HEK293 (cell line): ENCODE measurements at regions not wholly inside any gene's neighbourhood (a gene's known extent, or its start where the extent isn't known, plus 50 kb on each side); places are given as distances from the start of the nearest gene placed in this dataset.

Source experiments
- CTCF ChIA-PET: fragments of 350-600 bp; formaldehyde crosslinking; extraction: SDS; loops from one replicate; lab custom pipeline; 2021; ENCODE audit warnings: antibody characterized with exemption; lab: Yijun Ruan, JAX
- POLR2A ChIA-PET: fragments of 300-600 bp; formaldehyde crosslinking; extraction: SDS; loops from one replicate; lab custom pipeline; 2020; ENCODE audit warnings: antibody characterized with exemption, inconsistent platforms; lab: Yijun Ruan, JAX
- H3K27ac ChIP-seq: fragments of 200-500 bp; sonication (Bioruptor generic); 2 replicates; pipeline ENCODE4 v1.5.1; 2014; ENCODE audit warnings: low read depth, low read length, control low read depth, inconsistent platforms; ENCODE audit errors: extremely low read depth
- H3K36me3 ChIP-seq, 2 experiments: fragments of 200-500 bp in 1 of 2; sonication (Bioruptor generic) in 1 of 2; 1 replicate in 1 of 2; 2 replicates in 1 of 2; pipeline ENCODE4 v1.5.1; 2014 to 2017; ENCODE audit warnings: inconsistent platforms in 2 of 2, low read length in 2 of 2; ENCODE audit not compliant: control insufficient read depth in 2 of 2, insufficient read depth in 1 of 2
- H3K4me1 ChIP-seq: fragments of 200-500 bp; sonication (Bioruptor generic); 2 replicates; pipeline ENCODE4 v1.5.1; 2014; ENCODE audit warnings: mild to moderate bottlenecking, low read length, inconsistent platforms; ENCODE audit not compliant: control insufficient read depth, insufficient read depth
- H3K4me3 ChIP-seq: 2 replicates; pipeline ENCODE4 v1.5.1; 2011; ENCODE audit warnings: low read depth, mild to moderate bottlenecking, control low read depth, low read length, moderate library complexity
- H3K9me3 ChIP-seq: fragments of 200-500 bp; sonication (Bioruptor generic); 2 replicates; pipeline ENCODE4 v1.5.1; 2014; ENCODE audit warnings: low read depth, low read length, inconsistent platforms; ENCODE audit not compliant: control insufficient read depth, insufficient read depth
- AEBP2 ChIP-seq: fragments of 450-650 bp; formaldehyde crosslinking; IDR thresholded peaks from 2 replicates; pipeline ENCODE4 v1.5.1; 2016; ENCODE audit warnings: missing biosample characterization, missing genetic modification characterization, borderline replicate concordance
- HIC1 ChIP-seq: fragments of 450-650 bp; formaldehyde crosslinking; IDR thresholded peaks from 2 replicates; pipeline ENCODE4 v1.5.1; 2016; ENCODE audit warnings: missing biosample characterization, missing genetic modification characterization
- YY1 ChIP-seq: fragments of 450-650 bp; formaldehyde crosslinking; IDR thresholded peaks from 2 replicates; pipeline ENCODE4 v1.5.1; 2018; ENCODE audit warnings: missing biosample characterization, missing genetic modification characterization
- ZBTB7A ChIP-seq: fragments of 450-650 bp; formaldehyde crosslinking; IDR thresholded peaks from 2 replicates; pipeline ENCODE4 v1.5.1; 2016; ENCODE audit warnings: low read depth, missing biosample characterization, missing genetic modification characterization
- ZNF10 ChIP-seq: fragments of 450-650 bp; formaldehyde crosslinking; IDR thresholded peaks from 2 replicates; pipeline ENCODE4 v1.5.1; 2017; ENCODE audit warnings: missing biosample characterization, missing genetic modification characterization
- ZNF140 ChIP-seq: fragments of 450-650 bp; formaldehyde crosslinking; IDR thresholded peaks from 2 replicates; pipeline ENCODE4 v1.5.1; 2016; ENCODE audit warnings: missing biosample characterization, missing genetic modification characterization
- ZNF529 ChIP-seq: fragments of 450-650 bp; formaldehyde crosslinking; IDR thresholded peaks from 2 replicates; pipeline ENCODE4 v1.5.1; 2017; ENCODE audit warnings: missing genetic modification characterization, missing biosample characterization; ENCODE audit not compliant: insufficient replicate concordance
- ZNF600 ChIP-seq: fragments of 450-650 bp; formaldehyde crosslinking; IDR thresholded peaks from 2 replicates; pipeline ENCODE4 v1.5.1; 2016; ENCODE audit warnings: missing biosample characterization, missing genetic modification characterization
- ZNF664 ChIP-seq: fragments of 450-650 bp; formaldehyde crosslinking; IDR thresholded peaks from 2 replicates; pipeline ENCODE4 v1.5.1; 2016; ENCODE audit warnings: missing biosample characterization, missing genetic modification characterization
- ZNF830 ChIP-seq: fragments of 450-650 bp; IDR thresholded peaks from 2 replicates; pipeline ENCODE4 v1.5.0; 2018; ENCODE audit warnings: missing biosample characterization, missing genetic modification characterization, low read depth, mild to moderate bottlenecking, moderate library complexity
- ZSCAN30 ChIP-seq: fragments of 450-650 bp; IDR thresholded peaks from 2 replicates; pipeline ENCODE4 v1.5.1; 2018; ENCODE audit warnings: missing biosample characterization, mild to moderate bottlenecking, missing genetic modification characterization, moderate library complexity
- TF ChIP-seq, protein P1 (sequence below): fragments of 450-650 bp; formaldehyde crosslinking; IDR thresholded peaks from 2 replicates; pipeline ENCODE4 v1.5.1; 2016; ENCODE audit warnings: missing biosample characterization, missing genetic modification characterization, low read depth

- Histone ChIP-seq H3K36me3 (no peaks in the 10 kb centered on the region), H3K27ac (no peak overlapping the region), H3K9me3 (no peaks in the 10 kb centered on the region), H3K4me1 (no peaks in the 10 kb centered on the region), H3K4me3 (no peak overlapping the region)
- POLR2A ChIA-PET, result no interaction called here
- no peak for TF ChIP-seq HIC1 (tag by site-specific recombination)
- TF ChIP-seq ZNF529 (tag by site-specific recombination), result no peak
- TF ChIP-seq ZNF600 (tag by site-specific recombination), result no peak
- no peak for TF ChIP-seq ZSCAN30
- no peak for TF ChIP-seq ZNF664 (tag by site-specific recombination)
- no peak for TF ChIP-seq AEBP2
- no peak for TF ChIP-seq ZNF140
- TF ChIP-seq, protein P1, sequence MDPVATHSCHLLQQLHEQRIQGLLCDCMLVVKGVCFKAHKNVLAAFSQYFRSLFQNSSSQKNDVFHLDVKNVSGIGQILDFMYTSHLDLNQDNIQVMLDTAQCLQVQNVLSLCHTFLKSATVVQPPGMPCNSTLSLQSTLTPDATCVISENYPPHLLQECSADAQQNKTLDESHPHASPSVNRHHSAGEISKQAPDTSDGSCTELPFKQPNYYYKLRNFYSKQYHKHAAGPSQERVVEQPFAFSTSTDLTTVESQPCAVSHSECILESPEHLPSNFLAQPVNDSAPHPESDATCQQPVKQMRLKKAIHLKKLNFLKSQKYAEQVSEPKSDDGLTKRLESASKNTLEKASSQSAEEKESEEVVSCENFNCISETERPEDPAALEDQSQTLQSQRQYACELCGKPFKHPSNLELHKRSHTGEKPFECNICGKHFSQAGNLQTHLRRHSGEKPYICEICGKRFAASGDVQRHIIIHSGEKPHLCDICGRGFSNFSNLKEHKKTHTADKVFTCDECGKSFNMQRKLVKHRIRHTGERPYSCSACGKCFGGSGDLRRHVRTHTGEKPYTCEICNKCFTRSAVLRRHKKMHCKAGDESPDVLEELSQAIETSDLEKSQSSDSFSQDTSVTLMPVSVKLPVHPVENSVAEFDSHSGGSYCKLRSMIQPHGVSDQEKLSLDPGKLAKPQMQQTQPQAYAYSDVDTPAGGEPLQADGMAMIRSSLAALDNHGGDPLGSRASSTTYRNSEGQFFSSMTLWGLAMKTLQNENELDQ, result no peak
- no peak for TF ChIP-seq ZBTB7A (tag by site-specific recombination)
- no peak for TF ChIP-seq ZNF830
- CTCF ChIA-PET, result interaction anchor here (1.0 to 1.4 kb wide), 2 partner anchors 8 to 523 kb away, joined by 3 to 4 read pairs; no protein-coding TSS in a partner anchor
Measured at GRCh38 chr6:169993861-169994481, 242.5 kb downstream of the ERMARD start.

DNA sequence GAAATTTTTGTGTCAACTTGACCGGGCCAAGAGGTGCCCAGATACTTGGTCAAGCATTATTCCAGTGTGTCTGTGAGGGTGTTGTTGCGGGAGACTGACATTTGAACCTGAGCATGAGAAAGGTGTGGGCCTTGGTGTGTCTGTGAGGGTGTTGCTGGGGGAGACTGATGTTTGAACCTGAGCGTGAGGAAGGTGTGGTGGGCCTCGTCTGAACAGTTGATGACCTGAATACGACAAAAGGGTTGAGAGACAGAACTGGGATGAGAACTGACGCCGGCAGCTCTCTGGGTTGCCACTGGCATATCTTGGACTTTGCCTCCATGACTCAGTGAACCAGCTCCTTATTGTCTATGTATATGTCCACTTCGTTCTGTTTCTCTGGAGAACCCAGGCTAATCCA lies 240.5 kb downstream of the ERMARD start:
- TF ChIP-seq ZNF600 (tag by site-specific recombination) (no peak), ZNF10 (tag by site-specific recombination) (peak; percentile 80)
- no peak overlapping the region for H3K4me3 ChIP-seq
- H3K4me1 ChIP-seq, result no peaks in the 10 kb centered on the region
- H3K27ac ChIP-seq, result no peak overlapping the region
- CTCF ChIA-PET, result no interaction called here
- H3K36me3 ChIP-seq, result no peaks in the 10 kb centered on the region
- no peaks in the 10 kb centered on the region for H3K9me3 ChIP-seq
- POLR2A ChIA-PET, result no interaction called here

- Histone ChIP-seq H3K36me3 (no peaks in the 10 kb centered on the region), H3K9me3 (no peaks in the 10 kb centered on the region), H3K27ac (no peak overlapping the region), H3K4me1 (no peaks in the 10 kb centered on the region), H3K4me3 (no peak overlapping the region)
- POLR2A ChIA-PET, result no interaction called here
- no peak for TF ChIP-seq YY1 (tag by site-specific recombination)
- no peak for TF ChIP-seq ZNF140
- CTCF ChIA-PET, result no interaction called here
Measured at GRCh38 chr6:169991031-169991390, 239.6 kb downstream of the ERMARD start.
